CD4-positive, alpha-beta memory T cell (primary cell): ENCODE measurements at regions not wholly inside any gene's neighbourhood (a gene's known extent, or its start where the extent isn't known, plus 50 kb on each side); places are given as distances from the start of the nearest gene placed in this dataset.
A peak's percentile ranks its signal among the peaks of the same experiment; 100 is the strongest.
"Not testable (repeated sequence)": the region's sequence is repeated elsewhere in the genome, so short reads cannot be mapped to it uniquely, and the experiment has no call there.

Source experiments
- CTCF ChIA-PET: fragments of 350-600 bp; sonication (Branson Sonifier 250); formaldehyde crosslinking; loops from one replicate; lab custom pipeline; 2021; ENCODE audit warnings: inconsistent platforms; ENCODE audit not compliant: partially characterized antibody; lab: Charles Lee
- POLR2A ChIA-PET: fragments of 350-600 bp; sonication (Branson Sonifier 250); formaldehyde crosslinking; loops from one replicate; lab custom pipeline; 2021; ENCODE audit not compliant: partially characterized antibody; lab: Charles Lee
- DNase-seq, 5 donors: peaks; one replicate each; pipeline versions ENCODE4 v3.0.0 to v3.0.0-alpha.2; 2020 to 2022; ENCODE audit warnings: mixed read lengths in 1 of 5
- H3K27ac ChIP-seq: one replicate; pipeline ENCODE4 v1.7.0; 2013; ENCODE audit warnings: low read depth, low read length
- H3K27me3 ChIP-seq: 2 replicates; pipeline ENCODE4 v1.7.0; 2013; ENCODE audit warnings: mild to moderate bottlenecking, low read length, moderate library complexity; ENCODE audit not compliant: insufficient read depth
- H3K36me3 ChIP-seq: 2 replicates; pipeline ENCODE4 v1.7.0; 2013; ENCODE audit warnings: mild to moderate bottlenecking, low read length, moderate library complexity; ENCODE audit not compliant: insufficient read depth
- H3K4me1 ChIP-seq: 2 replicates; pipeline ENCODE4 v1.7.0; 2013; ENCODE audit warnings: mild to moderate bottlenecking, low read length, moderate library complexity; ENCODE audit not compliant: insufficient read depth
- H3K4me3 ChIP-seq, 2 donors: one replicate each; pipeline ENCODE4 v1.7.0; 2013; ENCODE audit warnings: low read length in 2 of 2, mild to moderate bottlenecking in 1 of 2
- H3K9me3 ChIP-seq, 2 donors: one replicate each; pipeline ENCODE4 v1.7.0; 2013; ENCODE audit warnings: low read length in 2 of 2, control low read depth in 1 of 2; ENCODE audit not compliant: control insufficient read depth in 1 of 2
- H3K27ac Mint-ChIP-seq, 7 donors: one replicate each; pipeline ENCODE4 v1.8.0; 2020 to 2021; ENCODE audit warnings: mixed read lengths in 7 of 7, mild to moderate bottlenecking in 6 of 7, inconsistent platforms in 3 of 7, moderate library complexity in 3 of 7
- H3K27me3 Mint-ChIP-seq, 2 donors: one replicate each; pipeline ENCODE4 v1.8.0; 2020 to 2021; ENCODE audit warnings: mixed read lengths in 2 of 2
- H3K36me3 Mint-ChIP-seq, 2 donors: one replicate each; pipeline ENCODE4 v1.8.0; 2020 to 2021; ENCODE audit warnings: mixed read lengths in 2 of 2, inconsistent platforms in 1 of 2, mild to moderate bottlenecking in 1 of 2
- H3K4me1 Mint-ChIP-seq, 4 donors: one replicate each; pipeline ENCODE4 v1.8.0; 2020 to 2021; ENCODE audit warnings: mixed read lengths in 4 of 4, mild to moderate bottlenecking in 1 of 4
- H3K4me3 Mint-ChIP-seq, 8 donors: one replicate each; pipeline ENCODE4 v1.8.0; 2020 to 2021; ENCODE audit warnings: mixed read lengths in 8 of 8, mild to moderate bottlenecking in 7 of 8, moderate library complexity in 6 of 8, inconsistent platforms in 3 of 8
- H3K9me3 Mint-ChIP-seq, 8 donors: one replicate each; pipeline ENCODE4 v1.8.0; 2020 to 2021; ENCODE audit warnings: mixed read lengths in 8 of 8, mild to moderate bottlenecking in 5 of 8, inconsistent platforms in 3 of 8, moderate library complexity in 1 of 8
- intact Hi-C: fragments of 100-400 bp; cut with micrococcal nuclease; formaldehyde crosslinking; loops from one replicate; pipeline ENCODE4 v1.15.1; 2023

GRCh38 chr9:124126648-124127646 is 115.4 kb downstream of the LHX2 start:
- H3K27ac Mint-ChIP-seq: no peak overlapping the region
- no peaks in the 10 kb centered on the region for H3K9me3 ChIP-seq
- H3K27ac ChIP-seq: no peak overlapping the region
- peak; percentile 66 to 74 (median 67) for DNase-seq
- intact Hi-C loops: loop anchor here (1.0 to 10.0 kb wide), 3 partner anchors 128 to 268 kb away; partner anchors contain the start of gene NEK6
- no peak overlapping the region for H3K4me3 ChIP-seq
- H3K4me1 ChIP-seq: peaks cover 3% of the 10 kb centered on the region
- peaks cover 0 to 2% of the 10 kb centered on the region in 2 donors for H3K27me3 Mint-ChIP-seq
- H3K36me3 Mint-ChIP-seq: no peaks in the 10 kb centered on the region
- ChIA-PET POLR2A (interaction anchor here (1.4 kb wide), 1 partner anchor 131 kb away, joined by 3 read pairs; the partner anchor contains the start of gene NEK6), CTCF (interaction anchor here (0.7 to 3.6 kb wide), 24 partner anchors 10 to 410 kb away, joined by 3 to 16 read pairs (median 4); no protein-coding TSS in a partner anchor)
- H3K36me3 ChIP-seq: no peaks in the 10 kb centered on the region
- H3K4me3 Mint-ChIP-seq: no peak overlapping the region
- H3K4me1 Mint-ChIP-seq: peaks cover 0 to 7% (median 3%) of the 10 kb centered on the region in 4 donors
- peaks cover 0 to 6% (median under 1%) of the 10 kb centered on the region in 8 donors for H3K9me3 Mint-ChIP-seq
- no peaks in the 10 kb centered on the region for H3K27me3 ChIP-seq

GRCh38 chr9:124128568-124129166 is 117.1 kb downstream of the LHX2 start:
- Histone ChIP-seq H3K27ac (no peak overlapping the region), H3K36me3 (no peaks in the 10 kb centered on the region), H3K4me1 (peaks cover 3% of the 10 kb centered on the region), H3K27me3 (no peaks in the 10 kb centered on the region), H3K4me3 (no peak overlapping the region), H3K9me3 (no peaks in the 10 kb centered on the region)
- no peaks in the 10 kb centered on the region for H3K27me3 Mint-ChIP-seq
- peaks cover 0 to 7% (median 5%) of the 10 kb centered on the region in 4 donors for H3K4me1 Mint-ChIP-seq
- ChIA-PET CTCF (interaction anchor here (2.4 to 3.6 kb wide), 2 partner anchors 259 to 266 kb away, joined by 8 to 15 read pairs; no protein-coding TSS in a partner anchor), POLR2A (no interaction called here)
- H3K4me3 Mint-ChIP-seq: no peak overlapping the region
- no peaks in the 10 kb centered on the region for H3K36me3 Mint-ChIP-seq
- DNase-seq: no peak
- H3K9me3 Mint-ChIP-seq: no peaks in the 10 kb centered on the region
- intact Hi-C loops: loop anchor here (10.0 kb wide), 1 partner anchor 126 kb away; the partner anchor contains the start of gene NEK6
- peak overlapping the region in 1 of 7 donors; percentile 13 for H3K27ac Mint-ChIP-seq

GRCh38 chr9:124130277-124131075 is 118.9 kb downstream of the LHX2 start:
- POLR2A ChIA-PET: no interaction called here
- DNase-seq: no peak
- H3K4me1 Mint-ChIP-seq: peaks cover 0 to 7% (median 5%) of the 10 kb centered on the region in 4 donors
- Histone ChIP-seq H3K27me3 (no peaks in the 10 kb centered on the region), H3K4me1 (peaks cover 3% of the 10 kb centered on the region), H3K27ac (no peak overlapping the region), H3K4me3 (no peak overlapping the region), H3K9me3 (no peaks in the 10 kb centered on the region), H3K36me3 (no peaks in the 10 kb centered on the region)
- H3K9me3 Mint-ChIP-seq: no peaks in the 10 kb centered on the region
- H3K36me3 Mint-ChIP-seq: no peaks in the 10 kb centered on the region
- H3K4me3 Mint-ChIP-seq: no peak overlapping the region
- no peaks in the 10 kb centered on the region for H3K27me3 Mint-ChIP-seq
- intact Hi-C loops: no loop called here
- H3K27ac Mint-ChIP-seq: no peak overlapping the region
- CTCF ChIA-PET: no interaction called here

- H3K4me1 ChIP-seq, H3K27ac Mint-ChIP-seq, H3K27me3 ChIP-seq, intact Hi-C loops, H3K27me3 Mint-ChIP-seq, H3K9me3 Mint-ChIP-seq, H3K4me1 Mint-ChIP-seq, H3K27ac ChIP-seq, H3K4me3 Mint-ChIP-seq, H3K36me3 Mint-ChIP-seq, POLR2A ChIA-PET, DNase-seq, H3K4me3 ChIP-seq, H3K9me3 ChIP-seq, H3K36me3 ChIP-seq: not testable (repeated sequence)
- CTCF ChIA-PET: interaction anchor here (0.6 kb wide), 1 partner anchor 188 kb away, joined by 3 read pairs; no protein-coding TSS in a partner anchor
Measured at GRCh38 chr9:124131518-124131917, 120.0 kb downstream of the LHX2 start.

- Mint-ChIP-seq H3K36me3 (no peaks in the 10 kb centered on the region), H3K9me3 (no peaks in the 10 kb centered on the region), H3K27me3 (no peaks in the 10 kb centered on the region), H3K4me3 (no peak overlapping the region), H3K4me1 (peaks cover 0 to 2% (median under 1%) of the 10 kb centered on the region in 4 donors), H3K27ac (no peak overlapping the region)
- Histone ChIP-seq H3K27ac (no peak overlapping the region), H3K4me3 (no peak overlapping the region), H3K27me3 (no peaks in the 10 kb centered on the region), H3K36me3 (no peaks in the 10 kb centered on the region), H3K4me1 (no peaks in the 10 kb centered on the region), H3K9me3 (no peaks in the 10 kb centered on the region)
- ChIA-PET CTCF (no interaction called here), POLR2A (no interaction called here)
- no peak for DNase-seq
- intact Hi-C loops: no loop called here
Measured at GRCh38 chr9:124132671-124133147, 121.1 kb downstream of the LHX2 start.

GRCh38 chr9:124133727-124134126 is 122.2 kb downstream of the LHX2 start:
- Mint-ChIP-seq H3K27me3 (no peaks in the 10 kb centered on the region), H3K4me1 (peaks cover 0 to 2% (median under 1%) of the 10 kb centered on the region in 4 donors), H3K9me3 (no peaks in the 10 kb centered on the region), H3K27ac (peak overlapping the region in 2 of 7 donors; percentile 29 to 63), H3K36me3 (no peaks in the 10 kb centered on the region), H3K4me3 (no peak overlapping the region)
- ChIA-PET POLR2A (no interaction called here), CTCF (no interaction called here)
- H3K9me3 ChIP-seq: no peaks in the 10 kb centered on the region
- H3K27me3 ChIP-seq: no peaks in the 10 kb centered on the region
- H3K36me3 ChIP-seq: no peaks in the 10 kb centered on the region
- no peaks in the 10 kb centered on the region for H3K4me1 ChIP-seq
- intact Hi-C loops: no loop called here
- no peak for DNase-seq
- no peak overlapping the region for H3K27ac ChIP-seq
- no peak overlapping the region for H3K4me3 ChIP-seq
